IMR-90 (cell line): ENCODE measurements at regions not wholly inside any gene's neighbourhood (a gene's known extent, or its start where the extent isn't known, plus 50 kb on each side); places are given as distances from the start of the nearest gene placed in this dataset.

Experiments
- ATAC-seq: fragments of 200-7000 bp; cut with Tn5 transposase; 2 replicates; pipeline ENCODE4 v1.9.1; 2020; ENCODE audit warnings: low read depth, mild to moderate bottlenecking, moderate library complexity
- BruUV-seq: library from RNA; stranded (reverse); fragments of 400-500 nt; replicated peaks from 2 replicates; lab custom pipeline; 2021; lab: Mats Ljungman, UMichigan
- CTCF ChIA-PET: fragments of 300-600 bp; formaldehyde crosslinking; extraction: SDS; loops from one replicate; lab custom pipeline; 2021; ENCODE audit warnings: antibody characterized with exemption; lab: Yijun Ruan, JAX
- POLR2A ChIA-PET: fragments of 300-600 bp; sonication (Branson Sonifier 250); formaldehyde crosslinking; loops from one replicate; lab custom pipeline; 2022; ENCODE audit warnings: antibody characterized with exemption; ENCODE audit not compliant: unreplicated experiment; lab: Charles Lee
- DNase-seq: peaks from one replicate; pipeline ENCODE4 v3.0.0; 2013
- H2AFZ ChIP-seq: replicated peaks from 2 replicates; pipeline ENCODE3; 2013; ENCODE audit warnings: low read length, mild to moderate bottlenecking; ENCODE audit not compliant: poor library complexity
- H2AK5ac ChIP-seq: 2 replicates; pipeline ENCODE4 v1.6.1; 2013; ENCODE audit warnings: low read depth, low read length, inconsistent platforms
- H2AK9ac ChIP-seq: replicated peaks from 2 replicates; pipeline ENCODE3; 2013; ENCODE audit warnings: mild to moderate bottlenecking, low read depth, low read length, moderate library complexity; ENCODE audit not compliant: poor library complexity
- H2BK120ac ChIP-seq: 2 replicates; pipeline ENCODE4 v1.6.1; 2013; ENCODE audit warnings: low read depth, low read length, inconsistent platforms
- H2BK15ac ChIP-seq: 3 replicates; pipeline ENCODE4 v1.6.1; 2013; ENCODE audit warnings: low read depth, low read length, inconsistent platforms
- H2BK20ac ChIP-seq: 2 replicates; pipeline ENCODE4 v1.6.1; 2013; ENCODE audit warnings: low read depth, mild to moderate bottlenecking, inconsistent platforms, low read length, moderate library complexity
- H2BK5ac ChIP-seq: 2 replicates; pipeline ENCODE4 v1.6.1; 2013; ENCODE audit warnings: mild to moderate bottlenecking, low read depth, low read length, inconsistent platforms; ENCODE audit not compliant: poor library complexity, severe bottlenecking
- H3K14ac ChIP-seq: replicated peaks from 2 replicates; pipeline ENCODE4 v1.6.1; 2013; ENCODE audit warnings: low read depth, low read length, inconsistent platforms
- H3K18ac ChIP-seq: 2 replicates; pipeline ENCODE4 v1.6.1; 2013; ENCODE audit warnings: low read depth, low read length, control low read depth
- H3K23ac ChIP-seq: 2 replicates; pipeline ENCODE4 v1.6.1; 2013; ENCODE audit warnings: low read depth, low read length, inconsistent platforms
- H3K27ac ChIP-seq: 2 replicates; pipeline ENCODE4 v1.5.1; 2013; ENCODE audit warnings: mild to moderate bottlenecking, control low read depth, low read length; ENCODE audit not compliant: insufficient read depth
- H3K27me3 ChIP-seq: 2 replicates; pipeline ENCODE4 v1.6.1; 2013; ENCODE audit warnings: low read length; ENCODE audit not compliant: control insufficient read depth, insufficient read depth
- H3K36me3 ChIP-seq: 2 replicates; pipeline ENCODE4 v1.6.1; 2013; ENCODE audit warnings: low read length, mixed read lengths; ENCODE audit not compliant: control insufficient read depth, insufficient read depth
- H3K4ac ChIP-seq: 2 replicates; pipeline ENCODE4 v1.6.1; 2013; ENCODE audit warnings: low read depth, low read length, inconsistent platforms
- H3K4me1 ChIP-seq: 2 replicates; pipeline ENCODE4 v1.6.1; 2013; ENCODE audit warnings: low read length, mixed read lengths; ENCODE audit not compliant: control insufficient read depth, insufficient read depth
- H3K4me2 ChIP-seq: 2 replicates; pipeline ENCODE4 v1.6.1; 2013; ENCODE audit warnings: low read depth, mild to moderate bottlenecking, control low read depth, low read length, moderate library complexity
- H3K4me3 ChIP-seq: 2 replicates; pipeline ENCODE4 v1.5.1; 2013; ENCODE audit warnings: low read depth, mild to moderate bottlenecking, control low read depth, low read length, moderate library complexity; ENCODE audit not compliant: insufficient read depth
- H3K56ac ChIP-seq: 2 replicates; pipeline ENCODE4 v1.6.1; 2013; ENCODE audit warnings: low read length, inconsistent platforms; ENCODE audit not compliant: insufficient read depth; ENCODE audit errors: extremely low read depth
- H3K79me1 ChIP-seq, 2 experiments: 2 replicates each; pipeline ENCODE4 v1.6.1; 2013; ENCODE audit warnings: low read length in 2 of 2, inconsistent platforms in 1 of 2, low read depth in 1 of 2
- H3K9ac ChIP-seq: 2 replicates; pipeline ENCODE4 v1.6.1; 2013; ENCODE audit warnings: low read depth, low read length, control low read depth
- H3K9me1 ChIP-seq: 2 replicates; pipeline ENCODE4 v1.6.1; 2013; ENCODE audit warnings: low read length, inconsistent platforms; ENCODE audit not compliant: insufficient read depth
- H3K9me3 ChIP-seq: 2 replicates; pipeline ENCODE4 v1.6.1; 2013; ENCODE audit warnings: low read length; ENCODE audit not compliant: control insufficient read depth, insufficient read depth
- H4K20me1 ChIP-seq: 2 replicates; pipeline ENCODE4 v1.6.1; 2013; ENCODE audit warnings: low read length, inconsistent platforms; ENCODE audit not compliant: insufficient read depth
- H4K5ac ChIP-seq: 2 replicates; pipeline ENCODE4 v1.6.1; 2013; ENCODE audit warnings: mild to moderate bottlenecking, low read depth, low read length, control low read depth
- H4K8ac ChIP-seq, 2 experiments: 2 replicates each; pipeline ENCODE4 v1.6.1; 2013; ENCODE audit warnings: low read depth in 2 of 2, low read length in 2 of 2, control low read depth in 1 of 2, inconsistent platforms in 1 of 2
- H4K91ac ChIP-seq: 2 replicates; pipeline ENCODE4 v1.6.1; 2013; ENCODE audit warnings: low read depth, low read length, inconsistent platforms; ENCODE audit not compliant: insufficient read depth
- BHLHE40 ChIP-seq: fragments of 150-350 bp; IDR thresholded peaks from 2 replicates; pipeline ENCODE4 v1.6.1; 2016; ENCODE audit warnings: mild to moderate bottlenecking, low read depth, low read length
- CEBPB ChIP-seq: IDR thresholded peaks from 2 replicates; pipeline ENCODE4 v1.6.1; 2012; ENCODE audit warnings: low read depth, low read length, improper control_type of control experiment
- CHD1 ChIP-seq: IDR thresholded peaks from 2 replicates; pipeline ENCODE4 v1.6.1; 2012; ENCODE audit warnings: low read depth, low read length, improper control_type of control experiment
- CTCF ChIP-seq: conservative IDR thresholded peaks from 2 replicates; pipeline ENCODE4 v1.5.1; 2012; ENCODE audit warnings: mild to moderate bottlenecking, low read depth, low read length, improper control_type of control experiment
- FOS ChIP-seq: fragments of 150-350 bp; IDR thresholded peaks from 2 replicates; pipeline ENCODE4 v1.6.1; 2016; ENCODE audit warnings: low read depth, low read length
- MAFK ChIP-seq: IDR thresholded peaks from 2 replicates; pipeline ENCODE4 v1.6.1; 2012; ENCODE audit warnings: low read depth, low read length, improper control_type of control experiment
- MAZ ChIP-seq: IDR thresholded peaks from 2 replicates; pipeline ENCODE4 v1.6.1; 2012; ENCODE audit warnings: low read depth, mild to moderate bottlenecking, low read length, improper control_type of control experiment, moderate library complexity, borderline replicate concordance
- MXI1 ChIP-seq: IDR thresholded peaks from 2 replicates; pipeline ENCODE4 v1.6.1; 2012; ENCODE audit warnings: low read depth, mild to moderate bottlenecking, low read length, moderate library complexity, borderline replicate concordance
- NFE2L2 ChIP-seq: fragments of 150-350 bp; IDR thresholded peaks from 2 replicates; pipeline ENCODE4 v1.6.1; 2016; ENCODE audit warnings: low read depth, mild to moderate bottlenecking, low read length
- POLR2A ChIP-seq: IDR thresholded peaks from 2 replicates; pipeline ENCODE4 v1.6.1; 2012; ENCODE audit warnings: mild to moderate bottlenecking, low read depth, low read length
- RAD21 ChIP-seq: IDR thresholded peaks from 2 replicates; pipeline ENCODE4 v1.6.1; 2012; ENCODE audit warnings: low read length, improper control_type of control experiment
- RCOR1 ChIP-seq: IDR thresholded peaks from 2 replicates; pipeline ENCODE4 v1.6.1; 2012; ENCODE audit warnings: mild to moderate bottlenecking, low read length, improper control_type of control experiment; ENCODE audit not compliant: insufficient replicate concordance
- RFX5 ChIP-seq: IDR thresholded peaks from 2 replicates; pipeline ENCODE4 v1.8.0; 2012; ENCODE audit warnings: low read depth, mild to moderate bottlenecking, low read length, moderate library complexity
- SMC3 ChIP-seq: fragments of 150-350 bp; IDR thresholded peaks from 2 replicates; pipeline ENCODE4 v1.6.1; 2016; ENCODE audit warnings: low read depth, mild to moderate bottlenecking, antibody characterized with exemption, low read length, moderate library complexity
- WGBS, 2 experiments: methylation state at CpG; one replicate each; pipeline versions ENCODE4 v1.1.5 to v1.1.7; 2013; ENCODE audit warnings: missing lambda C conversion rate in 2 of 2; ENCODE audit not compliant: insufficient read length in 1 of 2; ENCODE audit errors: extremely low coverage in 2 of 2; 5-methylcytosine and 5-hydroxymethylcytosine counted together
- dilution Hi-C: fragments of 300-500 bp; cut with HindIII; formaldehyde crosslinking; loops from one replicate; pipeline ENCODE4 v1.14.3; 2018; ENCODE audit warnings: low sequenced_read_pairs; ENCODE audit not compliant: unreplicated experiment
- in situ Hi-C: fragments of 300-500 bp; cut with MboI; formaldehyde crosslinking; loops from 3 replicates; pipeline ENCODE4 v1.14.3; 2019; ENCODE audit warnings: low sequenced_read_pairs, inconsistent platforms, mixed read lengths
- intact Hi-C: fragments of 100-400 bp; cut with micrococcal nuclease; formaldehyde crosslinking; loops from 2 replicates; pipeline ENCODE4 v1.10.0; 2022
- TF ChIP-seq, protein P1 (sequence below): fragments of 150-350 bp; IDR thresholded peaks from 2 replicates; pipeline ENCODE4 v1.6.1; 2016; ENCODE audit warnings: low read depth, mild to moderate bottlenecking, low read length, moderate library complexity, borderline replicate concordance
- TF ChIP-seq, protein P2 (sequence below): fragments of 150-350 bp; IDR thresholded peaks from 2 replicates; pipeline ENCODE4 v1.6.1; 2017; ENCODE audit warnings: mild to moderate bottlenecking, antibody characterized with exemption, low read length, low read depth

- Histone ChIP-seq H2BK5ac (no peak overlapping the region), H3K9me3 (no peaks in the 10 kb centered on the region), H2BK20ac (0 out of 2 replicates have a peak overlapping the region, but pooled peaks have one; percentile 20), H3K27ac (no peak overlapping the region), H4K20me1 (no peaks in the 10 kb centered on the region), H3K9me1 (peaks cover 5% of the 10 kb centered on the region), H3K4me2 (no peak overlapping the region), H3K27me3 (no peaks in the 10 kb centered on the region), H2AK5ac (no peak overlapping the region), H2AK9ac (no peak overlapping the region), H3K14ac (no peak overlapping the region), H3K56ac (no peak overlapping the region), H3K18ac (no peak overlapping the region), H2BK120ac (no peak overlapping the region), H2BK15ac (no peak overlapping the region), H4K5ac (no peak overlapping the region), H3K9ac (no peak overlapping the region), H3K36me3 (no peaks in the 10 kb centered on the region), H3K4ac (no peak overlapping the region), H4K8ac (no peak overlapping the region), H3K4me3 (no peak overlapping the region), H3K23ac (no peak overlapping the region), H2AFZ (no peak overlapping the region), H4K91ac (no peak overlapping the region), H3K4me1 (no peaks in the 10 kb centered on the region; the same call in 1 of the 2 replicates), H3K79me1 (no peaks in the 10 kb centered on the region)
- no TSS peak for BruUV-seq
- TF ChIP-seq CEBPB (no peak), MXI1 (no peak), RAD21 (no peak), POLR2A (no peak), MAFK (no peak), MAZ (no peak), RCOR1 (no peak), RFX5 (no peak), FOS (no peak), BHLHE40 (no peak), NFE2L2 (no peak), CTCF (no peak), CHD1 (no peak), SMC3 (no peak)
- TF ChIP-seq, protein P1, sequence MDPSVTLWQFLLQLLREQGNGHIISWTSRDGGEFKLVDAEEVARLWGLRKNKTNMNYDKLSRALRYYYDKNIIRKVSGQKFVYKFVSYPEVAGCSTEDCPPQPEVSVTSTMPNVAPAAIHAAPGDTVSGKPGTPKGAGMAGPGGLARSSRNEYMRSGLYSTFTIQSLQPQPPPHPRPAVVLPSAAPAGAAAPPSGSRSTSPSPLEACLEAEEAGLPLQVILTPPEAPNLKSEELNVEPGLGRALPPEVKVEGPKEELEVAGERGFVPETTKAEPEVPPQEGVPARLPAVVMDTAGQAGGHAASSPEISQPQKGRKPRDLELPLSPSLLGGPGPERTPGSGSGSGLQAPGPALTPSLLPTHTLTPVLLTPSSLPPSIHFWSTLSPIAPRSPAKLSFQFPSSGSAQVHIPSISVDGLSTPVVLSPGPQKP = no peak
- TF ChIP-seq, protein P2, sequence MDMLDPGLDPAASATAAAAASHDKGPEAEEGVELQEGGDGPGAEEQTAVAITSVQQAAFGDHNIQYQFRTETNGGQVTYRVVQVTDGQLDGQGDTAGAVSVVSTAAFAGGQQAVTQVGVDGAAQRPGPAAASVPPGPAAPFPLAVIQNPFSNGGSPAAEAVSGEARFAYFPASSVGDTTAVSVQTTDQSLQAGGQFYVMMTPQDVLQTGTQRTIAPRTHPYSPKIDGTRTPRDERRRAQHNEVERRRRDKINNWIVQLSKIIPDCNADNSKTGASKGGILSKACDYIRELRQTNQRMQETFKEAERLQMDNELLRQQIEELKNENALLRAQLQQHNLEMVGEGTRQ = no peak
- in situ Hi-C loops (no loop called here), dilution Hi-C loops (no loop called here), intact Hi-C loops (no loop called here)
- POLR2A ChIA-PET = no interaction called here
- ATAC-seq = no peak
- WGBS, 2 experiments = no CpG with 5 or more reads among the region's 3 CpGs
- CTCF ChIA-PET = no interaction called here
- DNase-seq = no peak
Observed at GRCh38 chr9:81777482-81777881, 88.1 kb upstream of the TLE1 start.
